Neural cell (in vitro differentiated cells): ENCODE measurements at regions not wholly inside any gene's neighbourhood (a gene's known extent, or its start where the extent isn't known, plus 50 kb on each side); places are given as distances from the start of the nearest gene placed in this dataset.

Experiments
- H2AFZ ChIP-seq: fragments of 200-600, 300-800 bp; sonication (generic), shearing (Covaris generic); 2 replicates; pipeline ENCODE4 v1.6.0; 2014; ENCODE audit warnings: low read depth, mild to moderate bottlenecking, antibody characterized with exemption, low read length, moderate library complexity
- H3F3A ChIP-seq: fragments of 200-600 bp; shearing (Covaris generic); 2 replicates; pipeline ENCODE4 v1.6.1; 2016; ENCODE audit warnings: mild to moderate bottlenecking, moderate library complexity, mixed read lengths, antibody characterized with exemption, low read length; ENCODE audit not compliant: insufficient read depth, poor library complexity, severe bottlenecking
- H3K27ac ChIP-seq: fragments of 200-600, 300-800 bp; sonication (generic), shearing (Covaris generic); 2 replicates; pipeline ENCODE4 v1.5.1; 2014; ENCODE audit warnings: mild to moderate bottlenecking, low read length, moderate library complexity
- H3K27me3 ChIP-seq: fragments of 300-800, 200-600 bp; sonication (generic), shearing (Covaris generic); 2 replicates; pipeline ENCODE4 v1.6.0; 2014; ENCODE audit warnings: mild to moderate bottlenecking, low read depth, low read length, moderate library complexity; ENCODE audit not compliant: insufficient read depth
- H3K36me3 ChIP-seq: fragments of 300-800, 200-600 bp; sonication (generic), shearing (Covaris generic); 2 replicates; pipeline ENCODE4 v1.5.1; 2014; ENCODE audit warnings: mild to moderate bottlenecking, antibody characterized with exemption, low read length, moderate library complexity; ENCODE audit not compliant: insufficient read depth
- H3K4me2 ChIP-seq: fragments of 300-800, 200-600 bp; sonication (generic), shearing (Covaris generic); 2 replicates; pipeline ENCODE4 v1.6.0; 2014; ENCODE audit warnings: mild to moderate bottlenecking, low read length
- H3K4me3 ChIP-seq: fragments of 300-800, 200-600 bp; sonication (generic), shearing (Covaris generic); 2 replicates; pipeline ENCODE4 v1.5.1; 2014; ENCODE audit warnings: mild to moderate bottlenecking, low read length, moderate library complexity
- H3K79me2 ChIP-seq: fragments of 200-600 bp; shearing (Covaris generic); replicated peaks from 2 replicates; pipeline ENCODE4 v1.6.0; 2014; ENCODE audit warnings: mild to moderate bottlenecking, low read length, moderate library complexity; ENCODE audit not compliant: insufficient read depth
- H3K9ac ChIP-seq: fragments of 300-800, 200-600 bp; sonication (generic), shearing (Covaris generic); 2 replicates; pipeline ENCODE4 v1.6.1; 2016; ENCODE audit warnings: mild to moderate bottlenecking, low read length, mixed read lengths
- H3K9me2 ChIP-seq: fragments of 200-600 bp; shearing (Covaris generic); 2 replicates; pipeline ENCODE4 v1.6.1; 2016; ENCODE audit warnings: mild to moderate bottlenecking, low read length, mixed read lengths; ENCODE audit not compliant: insufficient read depth
- H3K9me3 ChIP-seq: fragments of 200-600, 300-800 bp; sonication (generic), shearing (Covaris generic); 2 replicates; pipeline ENCODE4 v1.6.1; 2016; ENCODE audit warnings: mild to moderate bottlenecking, mixed run types, low read length, moderate library complexity, mixed read lengths
- H4K20me1 ChIP-seq: fragments of 200-600 bp; shearing (Covaris generic); 2 replicates; pipeline ENCODE4 v1.6.1; 2016; ENCODE audit warnings: mild to moderate bottlenecking, mixed run types; ENCODE audit not compliant: insufficient read depth
- CTCF ChIP-seq: fragments of 450-650 bp; IDR thresholded peaks from 2 replicates; pipeline ENCODE4 v1.5.1; 2014; ENCODE audit warnings: antibody characterized with exemption, mild to moderate bottlenecking, moderate library complexity; ENCODE audit not compliant: poor library complexity, severe bottlenecking
- EP300 ChIP-seq: fragments of 450-650 bp; conservative IDR thresholded peaks from 2 replicates; pipeline ENCODE4 v1.6.1; 2014; ENCODE audit warnings: antibody characterized with exemption, mild to moderate bottlenecking, moderate library complexity; ENCODE audit not compliant: poor library complexity, severe bottlenecking
- EZH2 ChIP-seq: fragments of 200-600, 300-800 bp; shearing (Covaris generic), sonication (generic); IDR thresholded peaks from 2 replicates; pipeline ENCODE4 v1.6.1; 2014; ENCODE audit warnings: antibody characterized with exemption, low read length, borderline replicate concordance, mild to moderate bottlenecking; ENCODE audit not compliant: insufficient read depth, poor library complexity, severe bottlenecking
- MXI1 ChIP-seq: fragments of 450-650 bp; conservative IDR thresholded peaks from 2 replicates; pipeline ENCODE4 v1.6.1; 2014; ENCODE audit warnings: antibody characterized with exemption, mild to moderate bottlenecking; ENCODE audit not compliant: poor library complexity, severe bottlenecking
- POLR2AphosphoS5 ChIP-seq: IDR thresholded peaks from 2 replicates; pipeline ENCODE4 v1.6.1; 2012
- RAD21 ChIP-seq: fragments of 450-650 bp; conservative IDR thresholded peaks from 2 replicates; pipeline ENCODE4 v1.6.1; 2014; ENCODE audit warnings: antibody characterized with exemption, mild to moderate bottlenecking, moderate library complexity
- REST ChIP-seq: IDR thresholded peaks from 2 replicates; pipeline ENCODE4 v1.6.1; 2012; ENCODE audit warnings: borderline replicate concordance
- SMC3 ChIP-seq: fragments of 450-650 bp; conservative IDR thresholded peaks from 2 replicates; pipeline ENCODE4 v1.6.1; 2014; ENCODE audit warnings: antibody characterized with exemption, mild to moderate bottlenecking, moderate library complexity; ENCODE audit not compliant: poor library complexity
- TAF1 ChIP-seq: IDR thresholded peaks from 2 replicates; pipeline ENCODE4 v1.6.1; 2012; ENCODE audit warnings: low read depth

- no peak overlapping the region for H2AFZ ChIP-seq
- no peak overlapping the region for H3K27ac ChIP-seq
- H3K9ac ChIP-seq, result no peak overlapping the region
- no peak overlapping the region for H3K4me2 ChIP-seq
- TF ChIP-seq SMC3 (no peak), RAD21 (no peak), EZH2 (no peak), MXI1 (no peak), CTCF (no peak), TAF1 (no peak), REST (no peak), POLR2AphosphoS5 (no peak), EP300 (no peak)
- H3F3A ChIP-seq, result no peaks in the 10 kb centered on the region
- H3K4me3 ChIP-seq, result no peak overlapping the region
- no peaks in the 10 kb centered on the region for H3K9me2 ChIP-seq
- H4K20me1 ChIP-seq, result no peaks in the 10 kb centered on the region
- H3K27me3 ChIP-seq, result no peaks in the 10 kb centered on the region
- H3K36me3 ChIP-seq, result peaks cover 6% of the 10 kb centered on the region
- H3K79me2 ChIP-seq, result no peaks in the 10 kb centered on the region
- H3K9me3 ChIP-seq, result no peaks in the 10 kb centered on the region
Observed at GRCh38 chr3:124633524-124633923, 96.7 kb upstream of the UMPS start.

- Histone ChIP-seq H3K36me3 (peaks cover 6% of the 10 kb centered on the region), H3K4me2 (no peak overlapping the region), H3K27ac (no peak overlapping the region), H3K9me2 (no peaks in the 10 kb centered on the region), H3K79me2 (no peaks in the 10 kb centered on the region), H4K20me1 (no peaks in the 10 kb centered on the region), H3K9me3 (no peaks in the 10 kb centered on the region), H3K4me3 (no peak overlapping the region), H3K9ac (no peak overlapping the region), H3K27me3 (no peaks in the 10 kb centered on the region), H3F3A (no peaks in the 10 kb centered on the region), H2AFZ (no peak overlapping the region)
- TF ChIP-seq EZH2, result no peak
- no peak for TF ChIP-seq RAD21
- no peak for TF ChIP-seq MXI1
- no peak for TF ChIP-seq CTCF
- no peak for TF ChIP-seq TAF1
- no peak for TF ChIP-seq REST
- TF ChIP-seq EP300, result no peak
- no peak for TF ChIP-seq SMC3
- no peak for TF ChIP-seq POLR2AphosphoS5
Observed at GRCh38 chr3:124634210-124635168, 95.8 kb upstream of the UMPS start.
